GM18519 (cell line): ENCODE measurements at regions not wholly inside any gene's neighbourhood (a gene's known extent, or its start where the extent isn't known, plus 50 kb on each side); places are given as distances from the start of the nearest gene placed in this dataset.
A peak's percentile ranks its signal among the peaks of the same experiment; 100 is the strongest.
"Not testable (repeated sequence)": the region's sequence is repeated elsewhere in the genome, so short reads cannot be mapped to it uniquely, and the experiment has no call there.

ENCODE experiments used
- ATAC-seq: cut with Tn5 transposase; IDR thresholded peaks from one replicate; pipeline ENCODE4 v1.9.1; 2021; ENCODE audit warnings: mild to moderate bottlenecking, moderate library complexity; ENCODE audit not compliant: unreplicated experiment, low FRiP score

- peak; percentile 99 for ATAC-seq
Observed at GRCh38 chr13:91017031-91017668, 330.3 kb upstream of the MIR17HG start.

GRCh38 chr13:91017669-91018053, 329.8 kb upstream of the MIR17HG start:
- peak; percentile 19 for ATAC-seq

- ATAC-seq = no peak
Observed at GRCh38 chr13:91020461-91021034, 326.9 kb upstream of the MIR17HG start.

DNA sequence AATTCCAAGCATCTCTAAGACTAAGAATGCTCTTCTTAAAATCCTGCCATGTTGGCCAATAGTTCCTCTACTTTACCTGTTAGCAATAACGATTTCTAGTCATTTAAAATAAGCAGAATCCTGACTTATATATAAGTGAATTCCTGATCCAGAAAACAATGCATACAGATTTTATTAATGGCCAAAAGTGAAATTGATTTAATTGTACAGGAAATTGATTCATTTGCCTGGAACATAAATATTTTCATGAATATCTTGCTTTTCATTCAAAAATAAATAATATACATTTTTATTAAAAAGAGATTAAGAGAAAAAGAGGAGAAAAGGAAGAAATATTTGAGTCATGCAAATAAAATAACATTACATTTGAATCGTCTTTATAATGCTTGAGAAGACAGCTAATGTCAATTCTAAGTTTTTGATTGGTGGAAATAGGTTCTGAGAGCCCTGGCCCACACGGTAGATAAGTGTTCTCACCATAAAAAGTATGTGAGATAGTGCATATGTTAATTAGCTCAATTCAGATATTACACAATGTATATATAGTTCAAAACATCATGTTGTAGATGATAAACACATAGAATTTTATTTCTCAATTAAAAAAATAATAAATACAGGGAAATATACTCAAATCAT, 323.2 kb upstream of the MIR17HG start:
- ATAC-seq = no peak

GRCh38 chr13:91025442-91025841, 322.0 kb upstream of the MIR17HG start:
- ATAC-seq = no peak

GRCh38 chr13:91031508-91031907, 316.0 kb upstream of the MIR17HG start:
- ATAC-seq = no peak

DNA sequence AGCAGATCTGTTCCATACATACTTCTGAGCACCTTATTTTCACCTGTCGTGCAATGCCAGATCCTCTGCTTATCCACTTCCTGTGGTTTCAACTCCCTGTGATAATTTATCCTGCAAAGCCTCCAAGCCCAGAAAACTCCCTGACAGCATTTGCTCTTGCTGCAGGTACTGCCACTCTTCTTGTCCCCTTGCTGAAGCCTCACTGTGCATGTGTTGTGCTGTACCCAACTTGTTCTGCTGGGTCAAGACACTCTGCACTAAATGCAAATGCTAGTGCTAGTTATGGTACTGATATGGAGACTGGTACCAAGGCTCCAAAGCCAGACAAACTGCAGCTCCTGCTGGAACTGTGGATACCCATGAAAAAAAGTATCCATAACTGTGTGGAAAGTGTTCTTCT, 315.4 kb upstream of the MIR17HG start:
- ATAC-seq = no peak

GRCh38 chr13:91036886-91037285, 310.6 kb upstream of the MIR17HG start:
- ATAC-seq = no peak

GRCh38 chr13:91042870-91043269, 304.6 kb upstream of the MIR17HG start:
- ATAC-seq = no peak

GRCh38 chr13:91045351-91046034, 302.0 kb upstream of the MIR17HG start:
- peak; percentile 59 for ATAC-seq

- ATAC-seq = no peak
Observed at GRCh38 chr13:91046715-91047327, 300.7 kb upstream of the MIR17HG start.

DNA sequence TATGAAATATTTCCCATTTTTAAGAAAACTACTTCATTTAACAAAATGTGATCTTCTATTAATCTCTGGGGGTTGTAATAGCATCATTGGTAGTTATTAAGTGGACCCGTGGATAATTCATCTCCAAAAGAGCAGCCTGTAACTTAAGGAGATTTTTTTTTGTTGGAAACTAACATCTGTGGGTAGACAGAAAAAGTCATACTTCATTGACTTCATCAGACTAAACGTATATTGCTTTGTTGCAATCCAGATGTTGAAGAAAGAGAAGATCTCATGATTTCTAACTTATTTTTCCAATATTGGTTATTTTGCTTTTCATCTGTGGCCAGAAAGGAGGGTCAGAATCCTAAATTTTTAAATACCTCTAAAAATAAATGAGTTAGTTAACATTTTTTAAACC, 296.5 kb upstream of the MIR17HG start:
- no peak for ATAC-seq

DNA sequence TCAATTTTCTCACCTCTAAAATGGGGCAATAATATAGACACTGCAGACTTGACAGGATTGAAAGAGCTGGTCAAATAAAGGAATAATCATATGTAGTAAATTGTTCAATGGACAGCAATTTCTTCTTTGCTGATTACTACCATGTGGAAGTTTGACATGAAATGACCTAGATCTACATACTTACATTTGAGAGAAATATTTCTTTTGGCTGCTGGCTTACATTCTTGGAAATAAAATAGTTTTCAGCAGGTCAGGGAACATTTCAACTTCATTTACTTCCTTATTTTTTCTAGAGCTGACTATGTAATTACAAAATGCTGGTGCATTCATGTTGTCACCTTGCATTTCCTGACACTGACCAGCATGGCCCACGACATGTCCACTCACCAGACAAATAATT, 294.6 kb upstream of the MIR17HG start:
- ATAC-seq = no peak

GRCh38 chr13:91053318-91054065, 294.0 kb upstream of the MIR17HG start:
- ATAC-seq = no peak

- ATAC-seq = no peak
Observed at GRCh38 chr13:91054902-91055301, 292.6 kb upstream of the MIR17HG start.

- ATAC-seq = peak; percentile 76
Observed at GRCh38 chr13:91056746-91057145, 290.7 kb upstream of the MIR17HG start.

GRCh38 chr13:91057507-91057906, 290.0 kb upstream of the MIR17HG start:
- not testable (repeated sequence) for ATAC-seq

DNA sequence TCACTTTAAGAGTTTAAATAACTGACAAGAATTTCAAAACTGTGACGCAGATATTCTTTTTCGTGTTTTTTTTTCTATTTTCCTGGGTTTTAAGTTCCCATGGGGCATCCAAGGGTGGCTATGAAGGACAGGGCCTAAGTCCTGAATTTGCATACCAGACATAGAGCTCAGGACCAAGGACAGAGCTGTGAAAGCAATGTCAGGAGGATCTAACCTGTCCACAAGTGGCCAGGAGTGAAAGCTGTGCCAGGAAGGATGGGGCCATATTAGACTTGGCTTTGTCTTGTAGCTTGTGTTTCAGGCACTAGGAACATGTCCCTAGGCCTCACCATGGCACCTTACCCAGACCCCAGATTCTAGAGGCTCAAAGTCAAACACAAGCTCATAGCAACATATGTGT, 289.4 kb upstream of the MIR17HG start:
- ATAC-seq = no peak

DNA sequence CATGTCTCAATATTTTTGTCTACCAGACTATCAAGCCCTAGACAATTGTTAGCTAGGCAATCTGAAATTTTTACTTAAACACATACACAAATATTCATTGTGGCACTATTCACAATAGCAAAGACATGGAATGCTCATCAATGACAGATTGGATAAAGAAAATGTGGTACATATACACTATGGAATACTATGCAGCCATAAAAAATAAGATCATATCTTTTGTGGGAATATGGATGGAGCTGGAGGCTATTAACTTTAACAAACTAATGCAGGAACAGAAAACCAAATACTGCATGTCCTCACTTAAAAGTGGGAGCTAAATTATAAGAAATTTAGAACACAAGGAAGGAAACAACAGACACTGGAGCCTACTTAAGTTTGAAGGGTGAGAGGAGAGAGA, 288.6 kb upstream of the MIR17HG start:
- no peak for ATAC-seq

DNA sequence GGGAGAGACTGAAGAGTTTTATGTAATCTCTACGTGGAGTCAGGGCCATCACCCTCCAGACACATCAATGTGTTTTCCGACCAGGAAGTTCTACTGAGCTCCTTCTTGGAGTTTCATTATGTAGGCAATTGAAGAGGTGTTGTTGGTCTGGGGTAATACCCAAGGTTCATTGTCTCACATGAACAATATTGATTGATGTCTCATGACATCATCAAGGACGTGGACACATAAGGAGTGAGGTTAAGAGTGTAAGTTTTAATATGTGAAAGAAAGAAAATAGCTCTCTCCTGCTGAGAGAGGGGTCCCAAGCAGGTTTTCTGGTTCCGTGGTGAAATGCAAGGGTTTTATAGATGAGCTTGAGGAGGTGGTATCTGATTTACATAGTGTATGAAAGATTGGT, 280.7 kb upstream of the MIR17HG start:
- ATAC-seq = no peak
